Stimulated activated CD4-positive, alpha-beta T cell treated with anti-CD3 and anti-CD28 coated beads, Interleukin-12 subunit alpha, Interleukin-12 subunit beta, amount 100 ng/mL, for 48 hours (primary cell): ENCODE measurements at regions not wholly inside any gene's neighbourhood (a gene's known extent, or its start where the extent isn't known, plus 50 kb on each side); places are given as distances from the start of the nearest gene placed in this dataset.
A peak's percentile ranks its signal among the peaks of the same experiment; 100 is the strongest.
"Not testable (repeated sequence)": the region's sequence is repeated elsewhere in the genome, so short reads cannot be mapped to it uniquely, and the experiment has no call there.

Experiments
- DNase-seq, 3 donors: peaks; one replicate each; pipeline ENCODE4 v3.0.0-alpha.2; 2020; ENCODE audit warnings: low read depth in 2 of 3, low spot score in 1 of 3

GRCh38 chr13:78160793-78161192, 242.2 kb upstream of the EDNRB start:
- no peak for DNase-seq

DNA sequence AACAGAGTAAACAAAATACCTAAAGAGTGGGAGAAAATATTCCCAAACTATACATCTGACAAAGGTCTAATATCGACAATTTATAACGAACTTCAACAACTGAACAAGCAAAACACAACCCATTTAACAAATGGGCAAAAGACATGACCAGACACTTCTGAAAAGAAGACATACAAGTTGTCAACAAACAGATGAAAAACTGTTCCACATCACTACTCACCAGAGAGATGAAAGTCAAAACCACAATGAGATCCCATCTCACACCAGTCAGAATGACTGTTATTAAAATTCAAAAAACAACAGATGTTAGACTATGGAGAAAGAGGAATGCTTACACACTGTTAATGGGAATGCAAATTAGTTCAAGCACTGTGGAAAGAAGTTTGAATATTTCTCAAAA, 233.8 kb upstream of the EDNRB start:
- DNase-seq, result no peak

GRCh38 chr13:78147905-78148304, 229.3 kb upstream of the EDNRB start:
- DNase-seq, result no peak

DNA sequence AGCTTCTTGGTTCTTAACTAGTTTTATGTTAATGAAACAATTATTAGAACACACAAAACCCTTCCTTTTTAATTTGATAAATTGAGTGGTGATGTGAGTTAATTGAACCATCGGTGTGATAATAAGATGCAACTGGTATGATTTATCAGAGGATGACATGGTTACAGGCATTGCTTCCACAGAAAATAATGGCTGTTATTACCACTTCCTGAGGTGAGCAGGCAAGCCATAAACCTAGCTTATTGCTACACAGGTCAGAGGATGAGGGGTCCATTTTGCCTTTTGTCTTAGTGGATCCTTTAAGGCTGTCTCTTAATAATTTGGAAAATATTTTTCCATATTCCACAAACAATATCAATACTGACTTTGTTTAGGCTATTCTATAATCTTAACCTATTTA, 226.6 kb upstream of the EDNRB start:
- no peak for DNase-seq

DNA sequence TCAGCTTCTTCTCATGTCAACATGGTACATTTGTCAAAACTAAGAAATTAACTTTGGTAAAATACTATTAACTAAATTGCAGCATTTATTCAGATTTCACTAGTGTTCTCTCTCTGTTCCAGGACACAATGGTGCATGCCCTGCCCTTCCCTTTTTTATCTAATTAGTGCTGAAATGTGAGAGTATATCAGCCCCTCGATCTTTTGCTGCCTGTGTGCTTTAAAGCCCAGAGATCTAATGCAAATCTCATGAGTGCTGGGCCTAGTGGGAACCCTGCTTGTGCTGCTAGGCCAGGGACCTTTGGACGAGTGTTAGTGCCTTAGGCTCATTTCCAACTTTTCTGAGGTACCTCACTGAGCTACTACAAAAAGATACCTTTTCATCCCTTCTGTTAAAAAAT, 221.1 kb upstream of the EDNRB start:
- no peak for DNase-seq

DNA sequence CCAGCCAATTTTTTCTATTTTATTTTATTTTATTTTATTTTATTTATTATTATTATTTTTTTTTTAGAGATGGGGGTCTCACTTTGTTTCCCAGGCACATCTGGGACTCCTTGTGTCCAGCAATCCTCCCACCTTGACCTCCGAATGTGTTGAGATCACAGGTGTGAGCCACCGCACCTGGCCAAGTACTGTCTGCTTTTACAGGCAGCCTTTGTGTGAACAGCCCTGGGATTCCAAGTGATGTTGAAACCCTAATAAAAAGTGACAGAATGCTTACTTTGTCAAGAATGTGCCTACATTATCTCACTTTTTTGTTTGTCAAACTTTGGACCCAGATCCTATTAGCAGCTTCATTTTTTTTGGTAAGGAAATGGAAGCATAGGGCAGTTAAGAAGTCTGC, 220.1 kb upstream of the EDNRB start:
- DNase-seq, result no peak

DNA sequence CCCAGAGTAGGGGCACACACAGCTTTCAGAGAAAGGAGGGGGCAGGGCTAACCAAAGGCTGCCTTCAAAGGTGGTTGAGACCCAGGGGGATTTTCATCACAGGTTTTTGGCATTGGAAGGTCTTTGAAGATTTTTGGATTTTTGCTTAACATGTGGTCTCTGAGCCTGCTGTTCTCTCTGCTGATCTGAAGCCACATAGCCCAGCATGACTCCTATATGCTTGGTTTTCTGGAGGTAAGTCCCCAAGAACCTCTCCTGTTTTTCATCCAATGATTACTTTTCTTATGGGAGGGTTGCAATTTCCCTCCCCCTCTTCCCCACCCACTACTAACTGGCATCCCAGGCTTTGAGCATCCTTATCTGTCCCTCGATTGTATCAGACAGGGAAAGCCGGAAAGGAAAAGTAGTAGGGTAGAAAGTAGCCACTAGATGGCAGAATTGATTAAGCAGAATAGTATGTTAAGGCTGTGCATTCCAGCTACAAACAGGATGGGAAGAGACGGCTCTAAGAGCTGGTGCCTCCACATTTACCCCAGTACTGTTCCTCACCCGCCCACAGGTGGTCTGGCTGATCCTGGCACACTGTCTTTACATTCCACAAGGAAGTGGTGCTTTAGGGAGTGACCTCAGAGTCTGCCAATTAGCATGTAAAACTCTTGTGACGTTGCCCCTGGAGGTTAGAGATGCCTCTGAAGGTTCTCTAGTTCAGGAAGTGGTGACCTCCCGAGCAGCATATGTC, 218.9 kb upstream of the EDNRB start:
- peak in 1 of 3 donors; percentile 0 for DNase-seq

DNA sequence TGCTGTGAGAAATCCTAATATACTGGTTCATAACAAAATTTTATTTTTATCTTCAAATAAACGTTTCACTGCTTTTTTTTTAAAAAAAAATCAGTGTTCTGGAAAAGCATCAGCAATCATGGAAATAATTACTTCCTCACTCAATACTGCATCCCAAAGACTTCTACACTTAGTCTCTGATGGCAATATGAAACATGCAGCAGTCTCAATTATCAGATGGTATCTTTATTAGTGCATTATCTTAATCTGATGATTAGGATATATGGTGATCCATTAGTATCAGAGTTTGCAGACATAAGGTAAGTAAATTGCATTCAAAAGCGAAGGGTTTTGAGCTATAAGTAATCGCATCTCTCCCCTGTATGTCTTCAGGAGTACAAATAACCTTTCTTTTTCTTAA, 218.3 kb upstream of the EDNRB start:
- no peak for DNase-seq

DNA sequence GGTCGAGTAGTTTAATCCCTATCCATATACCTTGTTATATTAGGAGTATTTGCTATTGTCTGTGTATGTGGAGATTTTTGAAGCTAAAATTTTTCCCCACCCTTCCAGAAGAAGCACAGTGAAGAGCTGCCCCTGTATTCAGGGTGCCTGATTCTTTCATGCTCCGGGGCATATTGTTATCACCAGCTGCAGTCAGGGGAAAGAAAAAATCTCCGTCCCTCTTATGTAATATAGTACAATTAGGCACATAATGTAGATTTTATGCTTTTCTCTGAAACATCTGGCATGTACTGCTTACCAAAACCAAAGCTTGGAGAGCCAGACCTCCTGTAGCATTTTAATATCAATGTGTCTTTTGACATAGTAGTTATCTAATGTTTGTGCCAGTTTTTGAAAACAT, 214.9 kb upstream of the EDNRB start:
- no peak for DNase-seq

- no peak for DNase-seq
Measured at GRCh38 chr13:78131811-78132210, 213.2 kb upstream of the EDNRB start.

DNA sequence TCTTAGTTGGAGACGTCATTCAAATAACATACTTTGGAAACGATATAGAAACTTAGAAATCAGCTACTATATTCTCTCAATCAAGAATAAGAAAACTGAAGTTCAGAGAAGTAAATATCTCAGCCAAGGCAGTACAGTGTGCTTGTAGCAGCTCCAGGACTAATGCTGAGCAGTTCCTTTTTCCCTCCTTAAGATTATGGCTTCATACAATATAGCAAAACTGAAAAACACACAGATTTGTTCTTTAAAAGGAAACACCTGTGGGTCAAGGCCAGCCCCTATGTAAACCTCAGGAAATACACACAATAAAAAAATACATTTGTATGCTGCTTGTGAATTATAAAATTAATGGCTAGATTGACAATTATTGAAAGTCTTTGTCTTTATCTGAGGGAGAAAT, 212.7 kb upstream of the EDNRB start:
- DNase-seq, result no peak

- no peak for DNase-seq
Measured at GRCh38 chr13:78129823-78130222, 211.2 kb upstream of the EDNRB start.

DNA sequence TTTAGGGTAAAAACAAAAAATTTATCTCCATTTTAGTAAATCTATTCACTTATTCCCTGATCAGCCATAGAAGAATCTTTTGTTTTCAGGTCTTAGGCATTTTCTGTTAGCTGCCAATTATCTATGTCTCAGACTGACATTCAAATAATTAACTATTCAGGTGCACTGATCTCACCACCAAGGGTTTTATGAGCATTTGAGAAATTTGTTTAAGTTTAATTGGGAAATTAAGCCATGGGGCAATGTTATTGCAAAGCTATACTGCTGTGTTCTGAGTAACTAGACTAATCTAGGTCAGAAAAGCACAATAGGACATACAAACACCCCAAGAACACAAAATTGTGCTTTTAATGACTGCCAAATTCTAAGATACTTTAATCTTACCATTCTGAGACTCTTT, 210.7 kb upstream of the EDNRB start:
- no peak for DNase-seq

- peak; percentile 3 to 38 (median 5) for DNase-seq
Measured at GRCh38 chr13:78121459-78122348, 203.1 kb upstream of the EDNRB start.

DNA sequence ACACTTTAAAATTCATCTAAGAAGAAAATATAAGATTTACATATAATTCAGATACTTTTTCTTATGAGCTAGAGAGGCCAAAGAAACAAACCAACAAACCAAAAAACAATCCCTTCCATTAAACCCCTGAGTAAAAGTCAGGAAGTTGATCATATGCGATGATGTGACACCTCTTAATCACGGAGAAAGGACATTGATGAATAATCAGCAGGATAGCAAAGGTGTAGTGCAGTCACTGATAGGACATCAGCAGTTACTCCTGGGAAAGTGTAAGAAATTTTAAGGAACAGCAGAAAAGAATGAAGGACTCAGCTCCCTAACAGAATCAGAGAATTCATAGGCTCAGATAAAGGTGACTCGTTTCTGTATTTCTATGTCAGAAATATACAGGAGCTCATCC, 202.4 kb upstream of the EDNRB start:
- DNase-seq, result no peak

GRCh38 chr13:78120144-78120543, 201.5 kb upstream of the EDNRB start:
- not testable (repeated sequence) for DNase-seq

- not testable (repeated sequence) for DNase-seq
Measured at GRCh38 chr13:78117070-78117469, 198.4 kb upstream of the EDNRB start.

DNA sequence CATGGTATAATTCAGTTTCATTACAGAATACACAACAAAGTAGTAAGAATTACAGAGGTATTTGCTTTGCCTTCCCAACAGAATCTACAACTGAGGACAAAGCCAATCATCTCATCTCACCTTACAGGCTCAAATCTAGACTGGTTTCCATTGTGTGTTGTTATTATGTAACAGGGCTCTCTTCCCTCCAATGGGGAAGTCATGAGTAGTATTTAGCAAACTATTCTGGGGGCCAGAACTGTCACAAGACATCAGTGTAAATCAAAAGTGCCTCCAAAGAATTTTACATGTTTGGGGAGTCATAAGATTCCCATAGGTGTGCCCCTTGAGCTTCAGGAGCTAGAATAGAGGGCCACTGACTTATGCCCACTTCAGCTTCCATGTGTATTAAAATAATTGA, 187.0 kb upstream of the EDNRB start:
- no peak for DNase-seq

GRCh38 chr13:78103936-78104335, 185.3 kb upstream of the EDNRB start:
- no peak for DNase-seq

DNA sequence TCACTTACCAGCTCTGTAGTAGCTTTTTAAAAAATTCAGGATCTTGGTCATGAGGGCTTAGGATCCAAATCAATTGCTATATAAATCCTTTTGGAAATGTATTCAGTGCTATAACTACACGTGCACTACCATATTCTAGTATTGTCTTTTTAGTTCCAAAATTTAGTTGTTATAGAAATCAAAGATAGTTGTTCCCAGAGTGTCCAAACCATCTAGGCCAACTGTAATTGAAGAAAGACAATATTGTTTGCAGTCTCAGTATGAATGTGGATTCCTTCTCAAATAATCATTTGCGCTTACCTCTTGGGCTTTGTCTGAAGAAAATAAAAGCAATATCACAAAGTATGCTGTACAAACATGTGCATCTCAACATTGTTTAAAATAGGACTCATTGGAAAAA, 184.1 kb upstream of the EDNRB start:
- DNase-seq, result no peak

DNA sequence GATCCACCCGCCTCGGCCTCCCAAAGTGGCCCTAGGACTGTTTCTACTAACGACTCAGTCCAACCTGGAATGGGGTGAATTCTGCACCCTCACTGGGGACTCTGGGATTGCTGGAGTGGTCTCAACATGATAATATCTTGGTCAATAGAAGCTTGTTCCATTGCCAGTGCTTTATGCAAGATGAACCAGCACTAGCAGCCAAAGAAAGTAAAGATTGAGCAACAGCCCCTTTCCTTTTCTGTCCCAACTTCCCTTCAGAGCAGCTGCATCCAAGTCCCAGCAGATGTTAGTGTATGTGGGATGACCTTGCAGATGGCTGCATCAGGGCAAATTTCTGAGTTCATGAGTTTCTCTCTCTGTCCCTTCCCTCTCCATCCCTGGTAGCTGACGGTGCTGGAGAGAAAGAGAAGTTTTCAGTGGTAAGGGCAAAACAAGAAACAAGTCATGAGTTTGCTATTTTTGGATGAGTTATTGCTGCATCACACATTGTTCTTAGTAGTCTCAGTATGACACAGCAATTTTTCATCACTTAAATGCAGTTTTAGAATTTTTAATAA, 183.6 kb upstream of the EDNRB start:
- DNase-seq, result no peak

- DNase-seq, result no peak
Measured at GRCh38 chr13:78100486-78100885, 181.9 kb upstream of the EDNRB start.
